ENCODE measurements at regions not wholly inside any gene's neighbourhood (a gene's known extent, or its start where the extent isn't known, plus 50 kb on each side); places are given as distances from the start of the nearest gene placed in this dataset.

DNA sequence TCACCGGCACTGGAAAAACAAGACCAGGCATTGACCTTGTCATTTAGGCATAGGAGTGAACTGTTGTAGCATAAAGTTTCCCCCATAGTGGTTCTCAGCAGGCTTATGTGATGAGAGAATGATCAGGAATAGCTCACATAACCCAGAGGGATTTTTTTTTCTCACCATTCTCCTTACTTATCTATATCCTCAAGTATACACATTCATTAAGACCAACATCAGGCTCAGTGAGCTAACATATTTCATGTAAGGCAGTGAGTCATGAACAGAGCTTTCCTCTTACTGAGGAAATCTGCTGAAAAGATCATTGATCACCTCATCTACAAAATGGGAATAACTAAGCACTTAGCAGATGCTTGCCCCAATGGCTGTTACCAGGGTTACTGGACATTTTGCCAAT lies 396.6 kb upstream of the TMCO5A start:
- FAIRE-seq (no peak), DNase-seq (ENCODE audit: low spot score in 2 of 2) (no peak)

- DNase-seq (ENCODE audit: low spot score in 2 of 2), result no peak
- FAIRE-seq, result no peak
Observed at GRCh38 chr15:37548116-37548515, 386.3 kb upstream of the TMCO5A start.

DNA sequence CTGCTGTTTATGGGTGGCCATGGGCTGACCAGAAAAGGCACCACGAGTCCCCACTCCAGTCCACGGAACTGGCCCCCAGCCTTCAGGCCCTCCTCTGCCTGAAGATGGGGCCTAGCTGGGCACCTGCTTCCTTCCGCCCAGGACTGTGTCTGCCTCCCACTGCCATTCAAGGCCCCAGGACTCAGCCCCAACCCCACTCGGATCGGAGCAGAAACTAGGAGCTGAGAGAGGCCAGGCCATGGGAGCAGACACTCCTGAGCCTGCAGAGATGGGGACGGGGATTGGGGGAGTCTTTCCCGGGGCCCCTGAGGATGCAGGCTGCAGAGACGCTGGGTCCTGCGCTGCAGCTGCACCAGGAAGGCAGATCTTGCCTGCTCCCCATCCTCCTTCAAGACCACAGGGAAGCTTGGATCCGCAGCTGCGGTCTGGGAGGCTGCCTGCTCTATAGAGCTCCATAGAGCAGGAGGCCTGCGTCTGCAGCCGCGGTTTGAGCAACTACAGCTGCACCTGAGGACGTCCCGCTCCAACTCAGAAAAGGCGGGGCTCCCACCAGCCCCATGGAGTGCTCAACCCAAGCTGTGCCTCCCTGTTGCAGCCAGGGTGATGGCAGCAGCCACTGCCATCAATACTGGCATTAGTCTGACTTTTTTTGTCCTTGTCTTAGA lies 383.9 kb upstream of the TMCO5A start:
- no peak for DNase-seq (ENCODE audit: low spot score in 2 of 2)
- no peak for FAIRE-seq

DNA sequence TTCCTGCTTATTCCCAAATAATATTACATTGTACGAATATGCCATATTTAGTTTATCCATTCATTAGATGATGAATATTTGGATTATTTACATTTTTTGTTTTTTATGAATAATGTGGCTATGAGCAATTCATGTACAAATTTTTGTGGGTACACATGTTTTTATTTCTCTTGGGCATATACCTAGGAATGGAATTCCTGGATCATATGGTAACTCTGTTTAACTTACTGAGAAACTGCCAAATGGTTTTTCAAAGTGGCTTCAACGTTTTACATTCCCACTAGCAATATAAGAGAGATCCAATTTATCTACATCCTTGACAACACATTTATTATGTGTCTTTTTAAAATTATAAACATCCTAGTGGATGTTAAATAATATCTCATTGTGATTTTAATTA lies 362.0 kb upstream of the TMCO5A start:
- FAIRE-seq (no peak), DNase-seq (ENCODE audit: low spot score in 2 of 2) (no peak)

DNA sequence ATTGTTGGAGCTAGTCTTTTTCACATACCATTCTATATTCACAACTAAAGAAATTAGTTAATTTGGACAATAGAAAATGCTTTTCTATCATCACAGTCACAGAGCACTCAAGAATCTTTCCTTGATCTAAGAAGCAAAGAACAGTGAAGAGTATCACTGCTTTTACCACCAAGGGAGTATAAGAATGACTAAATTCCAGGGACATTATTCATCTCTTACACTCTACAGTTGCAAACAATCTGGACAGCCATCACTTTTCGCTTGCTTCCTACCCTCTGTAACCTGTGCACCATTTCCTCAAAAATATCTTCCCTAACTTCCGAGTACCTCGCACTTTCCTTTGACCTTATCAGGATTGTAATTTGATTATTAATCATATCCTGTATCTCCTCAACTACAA lies 359.5 kb upstream of the TMCO5A start:
- FAIRE-seq, result no peak
- no peak for DNase-seq (ENCODE audit: low spot score in 2 of 2)

- no peak for FAIRE-seq
- no peak for DNase-seq (ENCODE audit: low spot score in 2 of 2)
Observed at GRCh38 chr15:37576952-37577351, 357.5 kb upstream of the TMCO5A start.

GRCh38 chr15:37581866-37582532 lies 352.4 kb upstream of the TMCO5A start:
- FAIRE-seq (no peak), DNase-seq (ENCODE audit: low spot score in 2 of 2) (no peak)

- DNase-seq (ENCODE audit: low spot score in 2 of 2) (no peak), FAIRE-seq (no peak)
Observed at GRCh38 chr15:37582852-37583251, 351.6 kb upstream of the TMCO5A start.

GRCh38 chr15:37586011-37586583 lies 348.3 kb upstream of the TMCO5A start:
- DNase-seq (ENCODE audit: low spot score in 2 of 2), result no peak

DNA sequence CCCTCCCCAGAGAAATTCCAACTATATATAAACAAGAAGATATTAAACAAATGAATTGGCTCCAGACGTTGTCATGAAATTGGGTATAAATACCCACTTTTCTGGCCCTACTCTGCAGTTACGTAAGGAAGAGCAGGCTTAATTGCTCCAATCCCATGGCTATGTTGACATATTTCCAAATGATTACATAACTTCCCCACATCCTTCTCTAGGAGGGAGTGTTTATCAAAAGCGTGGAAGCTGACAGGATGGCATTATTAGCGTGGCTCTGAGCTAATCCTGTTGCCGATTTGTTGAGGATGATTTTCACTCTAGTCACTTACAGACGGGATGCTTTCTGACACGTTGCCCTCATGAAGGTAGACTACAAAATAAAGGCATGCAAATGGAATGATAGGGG lies 347.5 kb upstream of the TMCO5A start:
- DNase-seq (ENCODE audit: low spot score in 2 of 2) (no peak), FAIRE-seq (no peak)

More at GRCh38 chr15:37586011-37586583, 348.3 kb upstream of the TMCO5A start:
- FAIRE-seq, result no peak

DNA sequence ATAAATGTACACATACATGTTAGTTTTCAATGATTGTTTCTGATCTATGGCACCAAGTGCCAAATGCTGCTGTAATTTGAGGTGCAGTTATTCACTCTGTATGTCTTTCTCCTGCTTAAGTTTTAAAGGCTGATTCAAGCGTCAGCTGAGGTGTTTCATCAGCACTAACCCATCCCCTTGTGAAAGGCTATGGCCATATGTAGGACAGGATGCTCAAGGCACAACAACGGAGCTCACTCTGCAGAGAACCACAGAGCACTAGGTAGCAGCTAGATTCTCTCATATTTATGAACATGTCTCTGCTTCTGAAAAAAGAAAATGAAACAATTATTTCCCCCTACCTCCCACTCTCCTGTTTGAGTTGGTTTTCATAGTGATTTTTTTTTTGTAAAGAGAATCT lies 340.0 kb upstream of the TMCO5A start:
- no peak for FAIRE-seq

DNA sequence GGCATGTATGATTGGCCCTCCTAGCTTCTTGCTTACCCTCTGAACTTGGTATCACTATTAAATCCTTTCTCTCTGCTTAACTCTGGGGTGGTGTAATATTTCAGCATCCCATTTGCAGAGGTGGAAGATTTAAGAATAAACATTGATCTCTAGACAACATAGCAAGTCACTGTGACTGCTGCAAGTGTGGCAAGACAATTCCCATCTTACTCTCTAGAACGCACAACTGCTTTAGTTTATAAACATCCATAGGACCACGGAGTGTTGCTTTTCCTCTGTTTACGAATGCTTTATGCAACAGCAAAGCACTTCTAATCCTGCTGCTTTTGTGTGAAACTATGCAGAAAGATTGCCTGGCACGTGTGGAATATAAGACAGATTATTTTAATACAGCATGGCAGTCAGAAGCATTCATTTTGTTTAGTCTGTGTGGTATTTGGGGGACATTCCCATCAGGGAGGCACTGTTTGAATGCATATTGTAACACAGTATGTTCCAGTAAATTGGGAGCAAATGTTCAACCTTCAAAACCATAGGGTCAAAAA lies 338.9 kb upstream of the TMCO5A start:
- no peak for FAIRE-seq
- no peak for DNase-seq (ENCODE audit: low spot score in 2 of 2)

More for the DNA sequence above, 340.0 kb upstream of the TMCO5A start:
- no peak for DNase-seq (ENCODE audit: low spot score in 2 of 2)

- no peak for DNase-seq (ENCODE audit: low spot score in 2 of 2)
- no peak for FAIRE-seq
Observed at GRCh38 chr15:37599156-37599555, 335.3 kb upstream of the TMCO5A start.

GRCh38 chr15:37616215-37616614 lies 318.2 kb upstream of the TMCO5A start:
- no peak for FAIRE-seq
- DNase-seq (ENCODE audit: low spot score in 2 of 2), result no peak

GRCh38 chr15:37618353-37618752 lies 316.1 kb upstream of the TMCO5A start:
- FAIRE-seq (no peak), DNase-seq (ENCODE audit: low spot score in 2 of 2) (no peak)

- DNase-seq (ENCODE audit: low spot score in 2 of 2), result no peak
- FAIRE-seq, result no peak
Observed at GRCh38 chr15:37619358-37620042, 314.9 kb upstream of the TMCO5A start.

DNA sequence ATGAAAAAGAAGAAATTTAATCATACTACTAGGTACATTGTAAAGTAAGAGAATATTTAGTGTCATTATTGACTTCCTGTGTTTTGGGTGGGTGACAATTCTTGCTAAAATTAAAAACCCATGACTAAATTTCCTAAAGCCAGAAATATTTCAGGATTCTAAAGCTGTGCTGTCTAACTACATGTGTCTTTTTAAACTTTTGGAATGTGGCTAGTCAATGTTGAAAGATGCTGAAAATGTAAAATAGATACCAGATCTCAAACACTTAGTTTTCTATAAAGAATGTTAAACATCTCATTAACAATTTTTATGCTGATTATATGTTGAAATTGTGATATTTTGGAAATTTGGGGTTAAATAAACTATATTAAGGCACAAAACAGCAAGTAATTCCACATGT lies 308.9 kb upstream of the TMCO5A start:
- DNase-seq (ENCODE audit: low spot score in 2 of 2) (no peak), FAIRE-seq (no peak)

GRCh38 chr15:37628507-37628906 lies 305.9 kb upstream of the TMCO5A start:
- FAIRE-seq (no peak), DNase-seq (ENCODE audit: low spot score in 2 of 2) (no peak)

GRCh38 chr15:37636736-37637135 lies 297.7 kb upstream of the TMCO5A start:
- DNase-seq (ENCODE audit: low spot score in 2 of 2) (no peak), FAIRE-seq (no peak)

DNA sequence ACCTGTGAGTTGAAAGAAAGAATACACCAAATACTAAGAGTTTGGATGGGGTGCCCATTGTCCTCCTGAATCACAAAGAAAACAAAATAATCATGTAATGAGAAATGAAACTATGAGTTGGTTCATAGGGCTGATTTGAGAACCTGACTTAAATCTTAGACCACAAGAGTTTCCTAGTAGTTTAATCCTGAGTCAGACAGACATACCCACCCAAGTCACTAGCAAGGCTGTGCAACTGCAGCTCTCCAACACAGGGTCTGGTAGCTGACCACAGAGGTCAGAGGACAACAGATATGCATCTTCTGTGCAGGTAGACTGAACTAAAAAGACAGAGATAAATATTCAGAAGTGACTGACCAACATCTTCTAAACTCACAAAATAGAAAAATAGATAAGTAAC lies 296.3 kb upstream of the TMCO5A start:
- FAIRE-seq (no peak), DNase-seq (ENCODE audit: low spot score in 2 of 2) (no peak)

DNA sequence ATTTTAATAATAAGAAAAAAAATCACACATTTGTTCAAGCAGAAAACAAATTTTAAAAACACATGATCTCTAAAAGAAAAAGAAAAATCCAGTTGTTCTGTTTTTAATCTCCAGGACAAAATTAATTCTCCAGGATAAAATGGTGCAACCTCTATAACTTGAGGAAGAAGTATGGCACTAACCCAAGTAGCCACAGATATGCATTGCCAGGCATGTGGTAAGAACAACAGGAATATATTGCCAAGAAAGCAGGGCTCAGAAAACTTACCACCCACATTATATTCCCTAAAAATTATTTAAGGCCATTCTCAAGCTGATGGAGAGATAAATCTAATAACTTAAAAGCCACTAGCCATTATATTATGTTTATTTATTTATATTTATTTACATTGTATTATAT lies 295.7 kb upstream of the TMCO5A start:
- no peak for FAIRE-seq
- no peak for DNase-seq (ENCODE audit: low spot score in 2 of 2)
